SU-DHL-6 (cell line): ENCODE measurements at regions not wholly inside any gene's neighbourhood (a gene's known extent, or its start where the extent isn't known, plus 50 kb on each side); places are given as distances from the start of the nearest gene placed in this dataset.

Source experiments
- H2AFZ ChIP-seq: fragments of 200-600 bp; sonication (generic); 2 replicates; pipeline ENCODE4 v1.6.1; 2014; ENCODE audit warnings: low read depth, mild to moderate bottlenecking, moderate library complexity, mixed read lengths, antibody characterized with exemption, low read length; ENCODE audit not compliant: severe bottlenecking
- H3F3A ChIP-seq: fragments of 200-600 bp; shearing (Covaris generic); 2 replicates; pipeline ENCODE4 v1.6.0; 2016; ENCODE audit warnings: antibody characterized with exemption, mild to moderate bottlenecking; ENCODE audit not compliant: insufficient read depth
- H3K27ac ChIP-seq: fragments of 200-600 bp; sonication (generic); 2 replicates; pipeline ENCODE4 v1.5.1; 2016; ENCODE audit warnings: low read depth, mild to moderate bottlenecking, low read length, moderate library complexity, mixed read lengths
- H3K27me3 ChIP-seq: fragments of 200-600 bp; sonication (generic), shearing (Covaris generic); 2 replicates; pipeline ENCODE4 v1.6.0; 2014; ENCODE audit warnings: mild to moderate bottlenecking, low read length
- H3K36me3 ChIP-seq: fragments of 200-600 bp; sonication (generic); 2 replicates; pipeline ENCODE4 v1.6.1; 2014; ENCODE audit warnings: mild to moderate bottlenecking, low read length, mixed read lengths
- H3K4me2 ChIP-seq: fragments of 300-600, 200-600 bp; shearing (Covaris generic), sonication (generic); 2 replicates; pipeline ENCODE4 v1.6.0; 2014; ENCODE audit warnings: low read length, low read depth, mild to moderate bottlenecking; ENCODE audit not compliant: poor library complexity, severe bottlenecking
- H3K4me3 ChIP-seq: fragments of 200-600 bp; sonication (generic); 2 replicates; pipeline ENCODE4 v1.5.1; 2014; ENCODE audit warnings: antibody characterized with exemption, low read length, mild to moderate bottlenecking, mixed read lengths; ENCODE audit not compliant: insufficient read depth, poor library complexity, severe bottlenecking
- H3K79me2 ChIP-seq: fragments of 200-600 bp; sonication (generic); 2 replicates; pipeline ENCODE4 v1.6.1; 2014; ENCODE audit warnings: mild to moderate bottlenecking, low read length, moderate library complexity; ENCODE audit not compliant: insufficient read depth
- H3K9ac ChIP-seq: fragments of 200-600 bp; sonication (generic); 2 replicates; pipeline ENCODE4 v1.7.0; 2014; ENCODE audit warnings: mild to moderate bottlenecking, low read length
- H3K9me2 ChIP-seq: fragments of 200-600 bp; sonication (generic); replicated peaks from 2 replicates; pipeline ENCODE4 v1.6.1; 2014; ENCODE audit warnings: low read length; ENCODE audit not compliant: insufficient read depth
- H3K9me3 ChIP-seq: fragments of 200-600 bp; sonication (generic); 2 replicates; pipeline ENCODE4 v1.6.1; 2014; ENCODE audit warnings: low read length, mixed read lengths; ENCODE audit not compliant: insufficient read depth
- H4K20me1 ChIP-seq: fragments of 200-600 bp; sonication (generic); 2 replicates; pipeline ENCODE4 v1.6.1; 2014; ENCODE audit warnings: low read depth, mild to moderate bottlenecking, antibody characterized with exemption, low read length, moderate library complexity, mixed read lengths
- EZH2phosphoT487 ChIP-seq: fragments of 200-600 bp; sonication (generic), shearing (Covaris generic); conservative IDR thresholded peaks from 2 replicates; pipeline ENCODE4 v1.6.1; 2018; ENCODE audit warnings: mild to moderate bottlenecking, antibody characterized with exemption, low read length, moderate library complexity, mixed read lengths
- TF ChIP-seq, protein P1 (sequence below): fragments of 200-600 bp; sonication (generic); IDR thresholded peaks from one replicate; pipeline ENCODE4 v1.5.1; 2017; ENCODE audit warnings: antibody characterized with exemption, mild to moderate bottlenecking, low read length, moderate library complexity; ENCODE audit not compliant: insufficient read depth, poor library complexity, severe bottlenecking

DNA sequence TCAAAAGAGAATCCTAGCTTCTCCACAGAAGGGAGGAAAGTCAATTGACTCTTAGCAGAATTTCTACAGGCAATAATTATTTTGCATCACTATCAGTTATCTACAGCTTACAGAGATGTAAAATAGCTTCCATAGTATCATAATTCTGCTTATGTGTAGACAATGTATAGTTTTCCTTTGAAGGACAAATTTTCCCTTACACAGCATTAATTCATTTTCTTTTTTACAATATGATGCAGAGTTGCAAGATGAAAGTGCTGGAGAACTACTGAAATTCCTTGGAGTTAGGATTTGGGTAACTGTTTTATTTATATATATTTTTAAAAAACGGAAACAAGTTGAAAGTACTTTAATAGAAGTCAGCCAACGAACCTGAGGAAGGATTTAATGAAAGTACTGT, 111.0 kb upstream of the CPHXL start:
- no peaks in the 10 kb centered on the region for H3K79me2 ChIP-seq
- H3F3A ChIP-seq = no peaks in the 10 kb centered on the region
- H3K36me3 ChIP-seq = no peaks in the 10 kb centered on the region
- H3K4me3 ChIP-seq = no peak overlapping the region
- H4K20me1 ChIP-seq = no peaks in the 10 kb centered on the region
- H3K9ac ChIP-seq = no peak overlapping the region
- TF ChIP-seq, protein P1, sequence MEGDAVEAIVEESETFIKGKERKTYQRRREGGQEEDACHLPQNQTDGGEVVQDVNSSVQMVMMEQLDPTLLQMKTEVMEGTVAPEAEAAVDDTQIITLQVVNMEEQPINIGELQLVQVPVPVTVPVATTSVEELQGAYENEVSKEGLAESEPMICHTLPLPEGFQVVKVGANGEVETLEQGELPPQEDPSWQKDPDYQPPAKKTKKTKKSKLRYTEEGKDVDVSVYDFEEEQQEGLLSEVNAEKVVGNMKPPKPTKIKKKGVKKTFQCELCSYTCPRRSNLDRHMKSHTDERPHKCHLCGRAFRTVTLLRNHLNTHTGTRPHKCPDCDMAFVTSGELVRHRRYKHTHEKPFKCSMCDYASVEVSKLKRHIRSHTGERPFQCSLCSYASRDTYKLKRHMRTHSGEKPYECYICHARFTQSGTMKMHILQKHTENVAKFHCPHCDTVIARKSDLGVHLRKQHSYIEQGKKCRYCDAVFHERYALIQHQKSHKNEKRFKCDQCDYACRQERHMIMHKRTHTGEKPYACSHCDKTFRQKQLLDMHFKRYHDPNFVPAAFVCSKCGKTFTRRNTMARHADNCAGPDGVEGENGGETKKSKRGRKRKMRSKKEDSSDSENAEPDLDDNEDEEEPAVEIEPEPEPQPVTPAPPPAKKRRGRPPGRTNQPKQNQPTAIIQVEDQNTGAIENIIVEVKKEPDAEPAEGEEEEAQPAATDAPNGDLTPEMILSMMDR = no peak
- no peak for TF ChIP-seq EZH2phosphoT487
- H3K4me2 ChIP-seq = no peak overlapping the region
- no peak overlapping the region for H3K27ac ChIP-seq
- H3K9me2 ChIP-seq = no peaks in the 10 kb centered on the region
- H2AFZ ChIP-seq = no peak overlapping the region
- H3K27me3 ChIP-seq = no peaks in the 10 kb centered on the region
- no peaks in the 10 kb centered on the region for H3K9me3 ChIP-seq

DNA sequence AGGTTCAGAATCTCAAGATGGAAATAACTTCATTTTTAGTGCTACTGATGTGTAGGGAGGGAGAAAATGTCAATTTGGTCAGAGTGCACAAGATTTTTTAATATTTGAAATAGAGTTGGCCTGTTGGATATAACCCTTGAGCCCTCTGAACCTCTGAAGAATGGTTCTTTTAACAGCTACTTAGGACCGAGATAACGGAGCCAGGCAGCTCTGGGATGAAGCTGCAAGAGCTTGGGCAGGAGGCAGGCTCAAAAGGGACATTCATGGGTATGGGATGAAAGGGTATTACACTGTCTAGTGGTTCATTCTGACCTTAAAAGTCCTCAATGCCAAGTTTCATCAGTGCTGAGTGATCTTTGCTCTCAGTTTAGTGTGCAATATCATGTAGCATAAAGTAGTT, 111.4 kb upstream of the CPHXL start:
- Histone ChIP-seq H3K9me2 (no peaks in the 10 kb centered on the region), H3K27ac (no peak overlapping the region), H3F3A (no peaks in the 10 kb centered on the region), H3K9ac (no peak overlapping the region), H3K9me3 (no peaks in the 10 kb centered on the region), H3K4me3 (no peak overlapping the region), H3K27me3 (no peaks in the 10 kb centered on the region), H2AFZ (no peak overlapping the region), H3K36me3 (no peaks in the 10 kb centered on the region), H4K20me1 (no peaks in the 10 kb centered on the region), H3K79me2 (no peaks in the 10 kb centered on the region), H3K4me2 (no peak overlapping the region)
- no peak for TF ChIP-seq EZH2phosphoT487
- TF ChIP-seq, protein P1 = no peak

DNA sequence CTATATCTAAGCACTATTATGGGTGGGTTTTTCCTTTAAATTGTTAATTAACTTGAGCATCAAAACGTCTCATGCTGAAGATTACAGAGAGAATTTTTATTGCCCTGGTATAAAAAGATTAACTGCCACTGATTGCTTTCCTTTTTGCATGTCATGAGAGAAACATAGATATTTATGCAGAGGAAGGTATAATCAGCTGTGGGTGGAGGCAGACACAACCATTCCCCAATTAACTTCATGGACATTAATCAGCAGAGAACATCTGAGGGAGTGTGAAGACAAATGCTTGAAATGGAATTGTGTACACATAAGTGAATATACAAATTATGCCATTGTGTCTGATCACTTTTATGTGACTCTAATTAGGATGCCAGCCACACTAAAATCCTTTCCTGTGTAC, 115.2 kb upstream of the CPHXL start:
- Histone ChIP-seq H4K20me1 (no peaks in the 10 kb centered on the region), H3K4me3 (no peak overlapping the region), H3K4me2 (no peak overlapping the region), H3K79me2 (no peaks in the 10 kb centered on the region), H3K9me3 (no peaks in the 10 kb centered on the region), H3F3A (no peaks in the 10 kb centered on the region), H3K27ac (no peak overlapping the region), H3K36me3 (no peaks in the 10 kb centered on the region), H3K9me2 (no peaks in the 10 kb centered on the region), H3K27me3 (no peaks in the 10 kb centered on the region), H2AFZ (no peak overlapping the region), H3K9ac (no peak overlapping the region)
- no peak for TF ChIP-seq EZH2phosphoT487
- TF ChIP-seq, protein P1 = no peak

DNA sequence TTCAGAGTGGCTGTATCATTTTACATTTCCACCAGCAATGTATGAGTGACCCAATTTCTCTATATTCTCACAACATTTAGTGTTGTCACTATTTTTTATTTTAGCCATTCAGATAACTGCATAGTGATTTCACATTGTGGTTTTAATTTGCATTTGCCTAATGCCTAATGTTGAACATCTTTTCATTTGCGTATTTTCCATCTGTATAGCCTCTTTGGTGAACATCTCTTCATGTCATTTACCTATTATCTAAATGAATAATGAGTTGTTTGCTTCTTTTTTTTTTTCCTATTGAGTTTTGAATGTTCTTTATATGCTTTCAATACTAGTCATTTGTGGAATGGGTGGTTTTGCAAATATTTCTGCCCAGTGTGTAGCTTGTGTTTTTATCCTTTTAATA, 120.9 kb upstream of the CPHXL start:
- no peaks in the 10 kb centered on the region for H3K36me3 ChIP-seq
- H4K20me1 ChIP-seq = no peaks in the 10 kb centered on the region
- no peak overlapping the region for H2AFZ ChIP-seq
- no peaks in the 10 kb centered on the region for H3K9me3 ChIP-seq
- H3K4me2 ChIP-seq = no peak overlapping the region
- no peak overlapping the region for H3K27ac ChIP-seq
- TF ChIP-seq EZH2phosphoT487 = no peak
- TF ChIP-seq, protein P1 = no peak
- H3K27me3 ChIP-seq = no peaks in the 10 kb centered on the region
- H3K9ac ChIP-seq = no peak overlapping the region
- H3K4me3 ChIP-seq = no peak overlapping the region
- H3F3A ChIP-seq = no peaks in the 10 kb centered on the region
- no peaks in the 10 kb centered on the region for H3K9me2 ChIP-seq
- no peaks in the 10 kb centered on the region for H3K79me2 ChIP-seq
